IPS-NIHi7 (cell line): ENCODE measurements at regions not wholly inside any gene's neighbourhood (a gene's known extent, or its start where the extent isn't known, plus 50 kb on each side); places are given as distances from the start of the nearest gene placed in this dataset.

Experiments
- DNase-seq: peaks from one replicate; pipeline ENCODE4 v3.0.0; 2012; ENCODE audit warnings: mixed read lengths; ENCODE audit errors: extremely low spot score

DNA sequence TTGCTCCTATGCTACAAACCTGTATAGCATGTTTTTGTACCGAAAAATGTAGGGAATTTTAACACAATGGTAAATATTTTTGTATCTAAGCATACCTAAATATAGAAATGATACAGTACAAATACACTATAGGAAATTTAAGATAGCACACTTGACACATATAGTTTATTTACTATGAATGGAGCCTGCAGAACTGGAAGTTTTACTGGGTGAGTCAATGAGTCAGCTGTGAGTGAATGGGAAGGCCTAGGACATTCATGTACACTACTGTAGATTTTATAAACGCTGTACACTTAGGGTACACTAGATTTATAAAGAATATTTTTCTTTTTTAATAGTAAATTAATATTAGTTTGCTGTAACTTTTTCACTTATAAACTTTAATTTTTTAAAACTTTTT is 707.7 kb upstream of the EPHA6 start:
- no peak for DNase-seq
